ENCODE measurements at regions not wholly inside any gene's neighbourhood (a gene's known extent, or its start where the extent isn't known, plus 50 kb on each side); places are given as distances from the start of the nearest gene placed in this dataset.

GRCh38 chr13:85657942-85658341 is 141.3 kb downstream of the SLITRK6 start:
- no peaks in the 10 kb centered on the region for H3K27me3 ChIP-seq (replicated peaks in 1 of 2; ENCODE audit: control insufficient read depth in 2 of 2, extremely low read depth in 1 of 2, insufficient read depth in 2 of 2, low read length in 1 of 2)
- no peaks in the 10 kb centered on the region for H3K4me1 Mint-ChIP-seq
- no peaks in the 10 kb centered on the region for H3K4me1 ChIP-seq (ENCODE audit: control insufficient read depth in 1 of 2, extremely low read depth in 1 of 2, insufficient read depth in 2 of 2, low read length in 2 of 2)
- ChIA-PET CTCF (no interaction called here), POLR2A (no interaction called here)
- H3K27me3 Mint-ChIP-seq = no peaks in the 10 kb centered on the region
- H3K9me3 ChIP-seq = no peaks in the 10 kb centered on the region
- no peaks in the 10 kb centered on the region for H3K36me3 ChIP-seq (ENCODE audit: control insufficient read depth in 2 of 2, extremely low read depth in 1 of 2, insufficient read depth in 1 of 2, low read length in 1 of 2)
- H3K9me3 Mint-ChIP-seq = peaks cover 4 to 20% (median 5%) of the 10 kb centered on the region in 3 donors
- DNase-seq (no peak), ATAC-seq (replicated peaks in 1 of 4) (no peak)
- H3K36me3 Mint-ChIP-seq = no peaks in the 10 kb centered on the region
- no peak overlapping the region for H3K4me3 Mint-ChIP-seq
- no peak overlapping the region for H3K4me3 ChIP-seq (ENCODE audit: control insufficient read depth in 1 of 2, extremely low read depth in 1 of 2, low read length in 1 of 2)
- H3K27ac ChIP-seq (ENCODE audit: low read length) = no peak overlapping the region
- H3K27ac Mint-ChIP-seq = no peak overlapping the region

GRCh38 chr13:85655040-85655439 is 144.2 kb downstream of the SLITRK6 start:
- H3K4me3 ChIP-seq (ENCODE audit: control insufficient read depth in 1 of 2, extremely low read depth in 1 of 2, low read length in 1 of 2) = no peak overlapping the region
- Mint-ChIP-seq H3K4me3 (no peak overlapping the region), H3K9me3 (peaks cover 3 to 6% (median 3%) of the 10 kb centered on the region in 3 donors), H3K4me1 (no peaks in the 10 kb centered on the region), H3K27ac (no peak overlapping the region), H3K36me3 (no peaks in the 10 kb centered on the region), H3K27me3 (no peaks in the 10 kb centered on the region)
- H3K27ac ChIP-seq (ENCODE audit: low read length) = no peak overlapping the region
- H3K36me3 ChIP-seq (ENCODE audit: control insufficient read depth in 2 of 2, extremely low read depth in 1 of 2, insufficient read depth in 1 of 2, low read length in 1 of 2) = no peaks in the 10 kb centered on the region
- POLR2A ChIA-PET = no interaction called here
- H3K4me1 ChIP-seq (ENCODE audit: control insufficient read depth in 1 of 2, extremely low read depth in 1 of 2, insufficient read depth in 2 of 2, low read length in 2 of 2) = no peaks in the 10 kb centered on the region
- ATAC-seq (replicated peaks in 1 of 4) (no peak), DNase-seq (no peak)
- H3K27me3 ChIP-seq (replicated peaks in 1 of 2; ENCODE audit: control insufficient read depth in 2 of 2, extremely low read depth in 1 of 2, insufficient read depth in 2 of 2, low read length in 1 of 2) = no peaks in the 10 kb centered on the region
- no peaks in the 10 kb centered on the region for H3K9me3 ChIP-seq
- WGBS (ENCODE audit: insufficient coverage) = no CpG with 5 or more reads among the region's 1 CpG
- CTCF ChIA-PET = interaction anchor here in 1 of 2 donors (0.5 kb wide), 1 partner anchor 128 kb away, joined by 4 read pairs; no protein-coding TSS in a partner anchor

- H3K27me3 ChIP-seq (replicated peaks in 1 of 2; ENCODE audit: control insufficient read depth in 2 of 2, extremely low read depth in 1 of 2, insufficient read depth in 2 of 2, low read length in 1 of 2) = no peaks in the 10 kb centered on the region
- POLR2A ChIA-PET = no interaction called here
- no peaks in the 10 kb centered on the region for H3K4me1 ChIP-seq (ENCODE audit: control insufficient read depth in 1 of 2, extremely low read depth in 1 of 2, insufficient read depth in 2 of 2, low read length in 2 of 2)
- no peaks in the 10 kb centered on the region for H3K36me3 ChIP-seq (ENCODE audit: control insufficient read depth in 2 of 2, extremely low read depth in 1 of 2, insufficient read depth in 1 of 2, low read length in 1 of 2)
- Mint-ChIP-seq H3K9me3 (peaks cover 3 to 7% (median 6%) of the 10 kb centered on the region in 3 donors), H3K4me3 (no peak overlapping the region), H3K4me1 (no peaks in the 10 kb centered on the region), H3K36me3 (no peaks in the 10 kb centered on the region), H3K27ac (no peak overlapping the region), H3K27me3 (no peaks in the 10 kb centered on the region)
- no peak overlapping the region for H3K4me3 ChIP-seq (ENCODE audit: control insufficient read depth in 1 of 2, extremely low read depth in 1 of 2, low read length in 1 of 2)
- no peaks in the 10 kb centered on the region for H3K9me3 ChIP-seq
- no CpG with 5 or more reads among the region's 2 CpGs for WGBS (ENCODE audit: insufficient coverage)
- DNase-seq (no peak), ATAC-seq (replicated peaks in 1 of 4) (no peak)
- CTCF ChIA-PET = no interaction called here
- H3K27ac ChIP-seq (ENCODE audit: low read length) = no peak overlapping the region
Measured at GRCh38 chr13:85654227-85654626, 145.0 kb downstream of the SLITRK6 start.

- no peaks in the 10 kb centered on the region for H3K4me1 ChIP-seq (ENCODE audit: control insufficient read depth in 1 of 2, extremely low read depth in 1 of 2, insufficient read depth in 2 of 2, low read length in 2 of 2)
- no peaks in the 10 kb centered on the region for H3K27me3 ChIP-seq (replicated peaks in 1 of 2; ENCODE audit: control insufficient read depth in 2 of 2, extremely low read depth in 1 of 2, insufficient read depth in 2 of 2, low read length in 1 of 2)
- H3K4me1 Mint-ChIP-seq = no peaks in the 10 kb centered on the region
- CTCF ChIA-PET = no interaction called here
- H3K36me3 Mint-ChIP-seq = no peaks in the 10 kb centered on the region
- H3K27ac Mint-ChIP-seq = no peak overlapping the region
- no peaks in the 10 kb centered on the region for H3K9me3 ChIP-seq
- peaks cover 6 to 13% (median 6%) of the 10 kb centered on the region in 3 donors for H3K9me3 Mint-ChIP-seq
- no peak overlapping the region for H3K27ac ChIP-seq (ENCODE audit: low read length)
- H3K27me3 Mint-ChIP-seq = no peaks in the 10 kb centered on the region
- no peak for DNase-seq
- H3K4me3 ChIP-seq (ENCODE audit: control insufficient read depth in 1 of 2, extremely low read depth in 1 of 2, low read length in 1 of 2) = no peak overlapping the region
- H3K4me3 Mint-ChIP-seq = no peak overlapping the region
- WGBS (ENCODE audit: insufficient coverage) = 71% methylated on average over 2 of the region's 3 CpGs
- ATAC-seq (replicated peaks in 1 of 4) = no peak
- no peaks in the 10 kb centered on the region for H3K36me3 ChIP-seq (ENCODE audit: control insufficient read depth in 2 of 2, extremely low read depth in 1 of 2, insufficient read depth in 1 of 2, low read length in 1 of 2)
- POLR2A ChIA-PET = no interaction called here
Measured at GRCh38 chr13:85653681-85654080, 145.5 kb downstream of the SLITRK6 start.

- ATAC-seq (replicated peaks in 1 of 4) (no peak), DNase-seq (no peak)
- Histone ChIP-seq H3K36me3 (ENCODE audit: control insufficient read depth in 2 of 2, extremely low read depth in 1 of 2, insufficient read depth in 1 of 2, low read length in 1 of 2) (no peaks in the 10 kb centered on the region), H3K27ac (ENCODE audit: low read length) (no peak overlapping the region), H3K4me1 (ENCODE audit: control insufficient read depth in 1 of 2, extremely low read depth in 1 of 2, insufficient read depth in 2 of 2, low read length in 2 of 2) (no peaks in the 10 kb centered on the region), H3K27me3 (replicated peaks in 1 of 2; ENCODE audit: control insufficient read depth in 2 of 2, extremely low read depth in 1 of 2, insufficient read depth in 2 of 2, low read length in 1 of 2) (no peaks in the 10 kb centered on the region), H3K4me3 (ENCODE audit: control insufficient read depth in 1 of 2, extremely low read depth in 1 of 2, low read length in 1 of 2) (no peak overlapping the region), H3K9me3 (no peaks in the 10 kb centered on the region)
- Mint-ChIP-seq H3K27me3 (no peaks in the 10 kb centered on the region), H3K36me3 (no peaks in the 10 kb centered on the region), H3K27ac (no peak overlapping the region), H3K9me3 (peaks cover 5 to 13% (median 9%) of the 10 kb centered on the region in 3 donors), H3K4me1 (no peaks in the 10 kb centered on the region), H3K4me3 (no peak overlapping the region)
- POLR2A ChIA-PET = no interaction called here
- CTCF ChIA-PET = no interaction called here
- no CpG with 5 or more reads among the region's 1 CpG for WGBS (ENCODE audit: insufficient coverage)
Measured at GRCh38 chr13:85652491-85652890, 146.7 kb downstream of the SLITRK6 start.

- Histone ChIP-seq H3K4me1 (ENCODE audit: control insufficient read depth in 1 of 2, extremely low read depth in 1 of 2, insufficient read depth in 2 of 2, low read length in 2 of 2) (no peaks in the 10 kb centered on the region), H3K27me3 (replicated peaks in 1 of 2; ENCODE audit: control insufficient read depth in 2 of 2, extremely low read depth in 1 of 2, insufficient read depth in 2 of 2, low read length in 1 of 2) (no peaks in the 10 kb centered on the region), H3K9me3 (no peaks in the 10 kb centered on the region), H3K27ac (ENCODE audit: low read length) (no peak overlapping the region), H3K36me3 (ENCODE audit: control insufficient read depth in 2 of 2, extremely low read depth in 1 of 2, insufficient read depth in 1 of 2, low read length in 1 of 2) (no peaks in the 10 kb centered on the region), H3K4me3 (ENCODE audit: control insufficient read depth in 1 of 2, extremely low read depth in 1 of 2, low read length in 1 of 2) (no peak overlapping the region)
- no peak for DNase-seq
- no peaks in the 10 kb centered on the region for H3K4me1 Mint-ChIP-seq
- no peaks in the 10 kb centered on the region for H3K36me3 Mint-ChIP-seq
- CTCF ChIA-PET = no interaction called here
- WGBS (ENCODE audit: insufficient coverage) = 100% methylated on average over 1 of the region's 4 CpGs
- no peak overlapping the region for H3K27ac Mint-ChIP-seq
- no peak for ATAC-seq (replicated peaks in 1 of 4)
- peaks cover 0 to 13% (median 9%) of the 10 kb centered on the region in 3 donors for H3K9me3 Mint-ChIP-seq
- H3K27me3 Mint-ChIP-seq = no peaks in the 10 kb centered on the region
- no peak overlapping the region for H3K4me3 Mint-ChIP-seq
- POLR2A ChIA-PET = no interaction called here
Measured at GRCh38 chr13:85651440-85651839, 147.8 kb downstream of the SLITRK6 start.

GRCh38 chr13:85650613-85651012 is 148.6 kb downstream of the SLITRK6 start:
- H3K27ac ChIP-seq (ENCODE audit: low read length) = no peak overlapping the region
- ATAC-seq (replicated peaks in 1 of 4) = no peak
- no peak overlapping the region for H3K4me3 ChIP-seq (ENCODE audit: control insufficient read depth in 1 of 2, extremely low read depth in 1 of 2, low read length in 1 of 2)
- H3K36me3 Mint-ChIP-seq = no peaks in the 10 kb centered on the region
- ChIA-PET CTCF (no interaction called here), POLR2A (no interaction called here)
- DNase-seq = no peak
- WGBS (ENCODE audit: insufficient coverage) = 92% methylated on average over 2 of the region's 2 CpGs
- no peaks in the 10 kb centered on the region for H3K9me3 ChIP-seq
- no peak overlapping the region for H3K27ac Mint-ChIP-seq
- H3K36me3 ChIP-seq (ENCODE audit: control insufficient read depth in 2 of 2, extremely low read depth in 1 of 2, insufficient read depth in 1 of 2, low read length in 1 of 2) = no peaks in the 10 kb centered on the region
- H3K4me1 ChIP-seq (ENCODE audit: control insufficient read depth in 1 of 2, extremely low read depth in 1 of 2, insufficient read depth in 2 of 2, low read length in 2 of 2) = no peaks in the 10 kb centered on the region
- no peaks in the 10 kb centered on the region for H3K4me1 Mint-ChIP-seq
- no peaks in the 10 kb centered on the region for H3K27me3 ChIP-seq (replicated peaks in 1 of 2; ENCODE audit: control insufficient read depth in 2 of 2, extremely low read depth in 1 of 2, insufficient read depth in 2 of 2, low read length in 1 of 2)
- H3K9me3 Mint-ChIP-seq = peaks cover 0 to 13% (median 9%) of the 10 kb centered on the region in 3 donors
- no peak overlapping the region for H3K4me3 Mint-ChIP-seq
- no peaks in the 10 kb centered on the region for H3K27me3 Mint-ChIP-seq
